Choroid plexus epithelial cell (primary cell): ENCODE measurements at regions not wholly inside any gene's neighbourhood (a gene's known extent, or its start where the extent isn't known, plus 50 kb on each side); places are given as distances from the start of the nearest gene placed in this dataset.

Experiments used
- DNase-seq: peaks from one replicate; pipeline ENCODE4 v3.0.0-alpha.2; 2010; ENCODE audit warnings: low read depth
- H3K4me3 ChIP-seq: 2 replicates; pipeline ENCODE4 v1.5.1; 2011; ENCODE audit warnings: low read depth, mild to moderate bottlenecking, control low read depth, low read length, moderate library complexity
- CTCF ChIP-seq: conservative IDR thresholded peaks from 2 replicates; pipeline ENCODE4 v1.5.1; 2011; ENCODE audit warnings: low read depth, mild to moderate bottlenecking, control low read depth, inconsistent platforms, low read length, moderate library complexity

- no peak for DNase-seq
- no peak overlapping the region for H3K4me3 ChIP-seq
- TF ChIP-seq CTCF, result no peak
These were observed 195.6 kb upstream of the MIR17HG start for GRCh38 chr13:91151921-91152320.

GRCh38 chr13:91153372-91153771 is 194.1 kb upstream of the MIR17HG start:
- no peak for TF ChIP-seq CTCF
- H3K4me3 ChIP-seq, result no peak overlapping the region
- DNase-seq, result no peak

- peak; percentile 5 for DNase-seq
- TF ChIP-seq CTCF, result no peak
- H3K4me3 ChIP-seq, result no peak overlapping the region
These were observed 192.7 kb upstream of the MIR17HG start for GRCh38 chr13:91154558-91155353.

- TF ChIP-seq CTCF, result no peak
- no peak for DNase-seq
These were observed 191.9 kb upstream of the MIR17HG start for GRCh38 chr13:91155512-91156114.

GRCh38 chr13:91157273-91158016 is 190.0 kb upstream of the MIR17HG start:
- no peak overlapping the region for H3K4me3 ChIP-seq
- no peak for TF ChIP-seq CTCF
- no peak for DNase-seq

More at GRCh38 chr13:91155512-91156114, 191.9 kb upstream of the MIR17HG start:
- no peak overlapping the region for H3K4me3 ChIP-seq

- peak; percentile 2 for DNase-seq
- peak; percentile 3 for TF ChIP-seq CTCF
These were observed 189.5 kb upstream of the MIR17HG start for GRCh38 chr13:91158017-91158395.

More at GRCh38 chr13:91158017-91158395, 189.5 kb upstream of the MIR17HG start:
- no peak overlapping the region for H3K4me3 ChIP-seq
